B cell (primary cell): ENCODE measurements at regions not wholly inside any gene's neighbourhood (a gene's known extent, or its start where the extent isn't known, plus 50 kb on each side); places are given as distances from the start of the nearest gene placed in this dataset.

Source experiments
- ATAC-seq: fragments of 200-7000 bp; cut with Tn5 transposase; one replicate; pipeline ENCODE4 v1.10.0; 2021; ENCODE audit warnings: low read depth, mild to moderate bottlenecking, moderate number of reproducible peaks, moderate library complexity
- CTCF ChIA-PET: fragments of 350-600 bp; sonication (Branson Sonifier 250); formaldehyde crosslinking; loops from one replicate; lab custom pipeline; 2021; ENCODE audit warnings: antibody characterized with exemption, inconsistent platforms; lab: Charles Lee
- POLR2A ChIA-PET: fragments of 350-600 bp; sonication (Branson Sonifier 250); formaldehyde crosslinking; loops from one replicate; lab custom pipeline; 2021; ENCODE audit warnings: antibody characterized with exemption; lab: Charles Lee
- DNase-seq: peaks from one replicate; pipeline ENCODE4 v3.0.0; 2013
- H2AFZ ChIP-seq: 2 replicates; pipeline ENCODE4 v1.6.1; 2012; ENCODE audit warnings: mild to moderate bottlenecking, low read depth, low read length; ENCODE audit not compliant: insufficient read depth, poor library complexity, severe bottlenecking
- H3K27ac ChIP-seq, 2 donors: 1 replicate in 1 of 2; 2 replicates in 1 of 2; pipeline ENCODE4 v1.5.1; 2012 to 2013; ENCODE audit warnings: low read length in 2 of 2, mild to moderate bottlenecking in 2 of 2, moderate library complexity in 1 of 2
- H3K27me3 ChIP-seq, 4 experiments: fragments of 200-600 bp in 1 of 4; sonication (generic) in 1 of 4; replicated peaks in 1 of 4; 1 replicate in 2 of 4; 2 replicates in 2 of 4; pipeline versions ENCODE4 v1.6.1 to v1.7.0; 2013 to 2016; ENCODE audit warnings: low read length in 3 of 4, mild to moderate bottlenecking in 2 of 4, mixed read lengths in 1 of 4, moderate library complexity in 1 of 4; ENCODE audit not compliant: insufficient read depth in 4 of 4, control insufficient read depth in 3 of 4; ENCODE audit errors: control extremely low read depth in 1 of 4
- H3K36me3 ChIP-seq, 2 experiments: replicated peaks in 1 of 2; 1 replicate in 1 of 2; 2 replicates in 1 of 2; pipeline versions ENCODE4 v1.6.1 to v1.7.1; 2013; ENCODE audit warnings: low read length in 1 of 2; ENCODE audit not compliant: insufficient read depth in 2 of 2, control insufficient read depth in 1 of 2; ENCODE audit errors: control extremely low read depth in 1 of 2, extremely low read depth in 1 of 2
- H3K4me1 ChIP-seq, 2 donors: fragments of 200-600 bp in 1 of 2; sonication (generic) in 1 of 2; 1 replicate in 1 of 2; 2 replicates in 1 of 2; pipeline versions ENCODE4 v1.5.1 to v1.6.1; 2013 to 2017; ENCODE audit warnings: low read length in 2 of 2; ENCODE audit not compliant: control insufficient read depth in 2 of 2, insufficient read depth in 2 of 2
- H3K4me2 ChIP-seq: replicated peaks from 2 replicates; pipeline ENCODE3; 2012; ENCODE audit warnings: mild to moderate bottlenecking, low read depth, low read length; ENCODE audit not compliant: poor library complexity, severe bottlenecking
- H3K4me3 ChIP-seq, 5 experiments: fragments of 200-600 bp in 1 of 5; sonication (generic) in 1 of 5; 1 replicate in 3 of 5; 2 replicates in 2 of 5; pipeline versions ENCODE4 v1.5.1 to v1.7.0; 2011 to 2016; ENCODE audit warnings: low read length in 4 of 5, mild to moderate bottlenecking in 4 of 5, low read depth in 2 of 5, control low read depth in 1 of 5, moderate library complexity in 1 of 5; ENCODE audit not compliant: insufficient read depth in 1 of 5; ENCODE audit errors: control extremely low read depth in 1 of 5, extremely low read depth in 1 of 5
- H3K79me2 ChIP-seq: fragments of 200-600 bp; sonication (generic); one replicate; pipeline ENCODE4 v1.6.0; 2016; ENCODE audit warnings: low read length; ENCODE audit not compliant: control insufficient read depth, insufficient read depth
- H3K9ac ChIP-seq: fragments of 200-600 bp; sonication (generic); 2 replicates; pipeline ENCODE4 v1.6.1; 2017; ENCODE audit warnings: mild to moderate bottlenecking, low read length, moderate library complexity
- H3K9me3 ChIP-seq, 3 donors: one replicate each; pipeline versions ENCODE4 v1.6.1 to v1.7.1; 2013; ENCODE audit warnings: low read length in 2 of 3; ENCODE audit not compliant: control insufficient read depth in 2 of 3, insufficient read depth in 1 of 3; ENCODE audit errors: control extremely low read depth in 1 of 3
- H4K20me1 ChIP-seq: 2 replicates; pipeline ENCODE4 v1.6.0; 2012; ENCODE audit warnings: mild to moderate bottlenecking, low read length; ENCODE audit not compliant: insufficient read depth, control insufficient read depth, poor library complexity, severe bottlenecking
- H3K27ac Mint-ChIP-seq: one replicate; pipeline ENCODE4 v1.8.0; 2021; ENCODE audit warnings: mixed read lengths
- H3K27me3 Mint-ChIP-seq: one replicate; pipeline ENCODE4 v1.8.0; 2021; ENCODE audit warnings: mixed read lengths
- H3K4me1 Mint-ChIP-seq: one replicate; pipeline ENCODE4 v1.8.0; 2021; ENCODE audit warnings: mixed read lengths
- H3K4me3 Mint-ChIP-seq: one replicate; pipeline ENCODE4 v1.8.0; 2021; ENCODE audit warnings: mixed read lengths
- H3K9me3 Mint-ChIP-seq: one replicate; pipeline ENCODE4 v1.8.0; 2022; ENCODE audit warnings: mixed read lengths; ENCODE audit not compliant: insufficient read depth
- CTCF ChIP-seq: fragments of 200-600 bp; IDR thresholded peaks from one replicate; pipeline ENCODE4 v1.8.0; 2022; ENCODE audit warnings: antibody characterized with exemption, mild to moderate bottlenecking
- EZH2 ChIP-seq: IDR thresholded peaks from 2 replicates; pipeline ENCODE4 v1.6.1; 2012; ENCODE audit warnings: borderline replicate concordance, low read depth, mild to moderate bottlenecking, moderate library complexity, low read length; ENCODE audit not compliant: insufficient read depth, poor library complexity, severe bottlenecking
- WGBS: methylation state at CpG from one replicate; pipeline ENCODE4 v1.1.5; 2013; ENCODE audit warnings: missing lambda C conversion rate; ENCODE audit not compliant: insufficient coverage; 5-methylcytosine and 5-hydroxymethylcytosine counted together
- intact Hi-C: fragments of 100-400 bp; cut with micrococcal nuclease; formaldehyde crosslinking; loops from one replicate; pipeline ENCODE4 v1.10.0; 2022

GRCh38 chr7:114102996-114103395, 184.2 kb upstream of the PPP1R3A start:
- no peaks in the 10 kb centered on the region for H3K79me2 ChIP-seq

GRCh38 chr7:114102131-114102530, 183.3 kb upstream of the PPP1R3A start:
- POLR2A ChIA-PET = no interaction called here
- no peak overlapping the region for H3K4me2 ChIP-seq
- Mint-ChIP-seq H3K27ac (no peak overlapping the region), H3K9me3 (no peaks in the 10 kb centered on the region), H3K4me1 (no peaks in the 10 kb centered on the region), H3K27me3 (peaks cover 27% of the 10 kb centered on the region), H3K4me3 (no peak overlapping the region)
- H2AFZ ChIP-seq = no peak overlapping the region
- DNase-seq (no peak), ATAC-seq (no peak)
- intact Hi-C loops = no loop called here
- H3K4me3 ChIP-seq = no peak overlapping the region
- H3K36me3 ChIP-seq = no peaks in the 10 kb centered on the region
- H3K79me2 ChIP-seq = no peaks in the 10 kb centered on the region
- H3K27me3 ChIP-seq = peaks cover 0 to 6% (median 1%) of the 10 kb centered on the region in 4 experiments
- H3K27ac ChIP-seq = no peak overlapping the region
- WGBS = no CpG with 5 or more reads among the region's 1 CpG
- no peaks in the 10 kb centered on the region for H4K20me1 ChIP-seq
- CTCF ChIA-PET = no interaction called here
- H3K9me3 ChIP-seq = no peaks in the 10 kb centered on the region
- no peak for TF ChIP-seq EZH2
- H3K9ac ChIP-seq = no peak overlapping the region
- H3K4me1 ChIP-seq = peaks cover 0 to 3% of the 10 kb centered on the region in 2 donors

More at GRCh38 chr7:114102996-114103395, 184.2 kb upstream of the PPP1R3A start:
- TF ChIP-seq CTCF (no peak), EZH2 (no peak)
- Histone ChIP-seq H3K27ac (no peak overlapping the region), H3K4me2 (no peak overlapping the region), H3K9ac (no peak overlapping the region), H3K4me3 (no peak overlapping the region), H3K4me1 (peaks cover 0 to 3% of the 10 kb centered on the region in 2 donors), H2AFZ (no peak overlapping the region), H3K27me3 (peaks cover 0 to 5% (median 1%) of the 10 kb centered on the region in 4 experiments), H3K9me3 (no peaks in the 10 kb centered on the region), H4K20me1 (no peaks in the 10 kb centered on the region), H3K36me3 (no peaks in the 10 kb centered on the region)
- CTCF ChIA-PET = no interaction called here
- intact Hi-C loops = no loop called here
- Mint-ChIP-seq H3K27ac (no peak overlapping the region), H3K9me3 (no peaks in the 10 kb centered on the region), H3K4me3 (no peak overlapping the region), H3K27me3 (peaks cover 22% of the 10 kb centered on the region), H3K4me1 (no peaks in the 10 kb centered on the region)
- POLR2A ChIA-PET = interaction anchor here (0.7 kb wide), 1 partner anchor 24 kb away, joined by 7 read pairs; no protein-coding TSS in a partner anchor
- no CpG with 5 or more reads among the region's 2 CpGs for WGBS
- no peak for DNase-seq
- ATAC-seq = no peak
